SK-N-SH (cell line): ENCODE measurements at regions not wholly inside any gene's neighbourhood (a gene's known extent, or its start where the extent isn't known, plus 50 kb on each side); places are given as distances from the start of the nearest gene placed in this dataset.

Experiments
- CTCF ChIA-PET: fragments of 300-600, 350-600 bp; formaldehyde crosslinking; extraction: SDS; loops from one replicate; lab custom pipeline; 2021; lab: Yijun Ruan, JAX
- POLR2A ChIA-PET: fragments of 350-600 bp; sonication (Branson Sonifier 250); formaldehyde crosslinking; extraction: SDS; loops from one replicate; lab custom pipeline; 2020; ENCODE audit warnings: antibody characterized with exemption, inconsistent platforms; lab: Yijun Ruan, JAX
- DNase-seq: peaks from one replicate; pipeline ENCODE4 v3.0.0; 2012
- H2AFZ ChIP-seq: fragments of 200-600 bp; sonication (generic); 2 replicates; pipeline ENCODE4 v1.8.1; 2016; ENCODE audit warnings: antibody characterized with exemption, mild to moderate bottlenecking, low read depth
- H3F3A ChIP-seq: fragments of 200-600 bp; sonication (generic); replicated peaks from 2 replicates; pipeline ENCODE3; 2016; ENCODE audit warnings: antibody characterized with exemption, mild to moderate bottlenecking; ENCODE audit not compliant: insufficient read depth
- H3K27ac ChIP-seq, 2 experiments: fragments of 200-500 bp in 1 of 2; fragments of 200-600 bp in 1 of 2; sonication (Bioruptor generic) in 1 of 2; sonication (generic), shearing (Covaris generic) in 1 of 2; 2 replicates each; pipeline versions ENCODE4 v1.5.1 to v1.6.1; 2014 to 2016; ENCODE audit warnings: low read depth in 2 of 2, inconsistent platforms in 1 of 2, low read length in 1 of 2, mild to moderate bottlenecking in 1 of 2, mixed read lengths in 1 of 2
- H3K27me3 ChIP-seq: fragments of 200-600 bp; sonication (generic), shearing (Covaris generic); 2 replicates; pipeline ENCODE4 v1.6.1; 2016; ENCODE audit warnings: mixed run types; ENCODE audit not compliant: insufficient read depth
- H3K36me3 ChIP-seq, 2 experiments: fragments of 200-500 bp in 1 of 2; fragments of 200-600 bp in 1 of 2; sonication (Bioruptor generic) in 1 of 2; sonication (generic) in 1 of 2; replicated peaks in 1 of 2; 2 replicates each; pipeline versions ENCODE3 to v1.5.1; 2014 to 2016; ENCODE audit warnings: low read length in 1 of 2, mild to moderate bottlenecking in 1 of 2; ENCODE audit not compliant: insufficient read depth in 2 of 2, control insufficient read depth in 1 of 2
- H3K4me1 ChIP-seq, 2 experiments: fragments of 200-500 bp in 1 of 2; fragments of 200-600 bp in 1 of 2; sonication (Bioruptor generic) in 1 of 2; sonication (generic), shearing (Covaris generic) in 1 of 2; 2 replicates each; pipeline versions ENCODE4 v1.5.1 to v1.6.1; 2014 to 2016; ENCODE audit warnings: low read depth in 1 of 2, low read length in 1 of 2, mixed run types in 1 of 2; ENCODE audit not compliant: insufficient read depth in 2 of 2, control insufficient read depth in 1 of 2
- H3K4me2 ChIP-seq: fragments of 200-600 bp; sonication (generic), shearing (Covaris generic); 2 replicates; pipeline ENCODE4 v1.6.1; 2017; ENCODE audit warnings: mixed run types
- H3K4me3 ChIP-seq, 2 experiments: fragments of 200-500 bp in 1 of 2; fragments of 200-600 bp in 1 of 2; sonication (Bioruptor generic) in 1 of 2; sonication (generic), shearing (Covaris generic) in 1 of 2; 2 replicates each; pipeline versions ENCODE4 v1.5.1 to v1.8.1; 2014 to 2016; ENCODE audit warnings: low read depth in 2 of 2, inconsistent platforms in 1 of 2, low read length in 1 of 2, mild to moderate bottlenecking in 1 of 2, mixed read lengths in 1 of 2, moderate library complexity in 1 of 2
- H3K79me2 ChIP-seq: fragments of 200-600 bp; sonication (generic); 2 replicates; pipeline ENCODE4 v1.8.1; 2017; ENCODE audit warnings: mild to moderate bottlenecking; ENCODE audit not compliant: insufficient read depth
- H3K9ac ChIP-seq: fragments of 200-600 bp; sonication (generic); 2 replicates; pipeline ENCODE4 v1.6.1; 2017; ENCODE audit warnings: mixed run types
- H3K9me2 ChIP-seq: fragments of 200-600 bp; sonication (generic); 2 replicates; pipeline ENCODE4 v1.6.1; 2017; ENCODE audit warnings: mixed run types
- H3K9me3 ChIP-seq: fragments of 200-600 bp; sonication (generic); 2 replicates; pipeline ENCODE4 v1.6.1; 2017; ENCODE audit warnings: mixed run types, mild to moderate bottlenecking, moderate library complexity
- H4K20me1 ChIP-seq: fragments of 200-600 bp; sonication (generic); 2 replicates; pipeline ENCODE4 v1.6.1; 2017; ENCODE audit warnings: mild to moderate bottlenecking, mixed run types; ENCODE audit not compliant: insufficient read depth
- PBX3 ChIP-seq: IDR thresholded peaks from 2 replicates; pipeline ENCODE4; 2012
- REST ChIP-seq: IDR thresholded peaks from 2 replicates; pipeline ENCODE4 v1.6.1; 2012; ENCODE audit warnings: mild to moderate bottlenecking, low read depth, low read length, moderate library complexity
- RXRA ChIP-seq: IDR thresholded peaks from 2 replicates; pipeline ENCODE4 v1.4.0; 2012; ENCODE audit warnings: low read depth, mild to moderate bottlenecking, borderline replicate concordance
- WGBS: methylation state at CpG from one replicate; pipeline ENCODE4 v1.1.6; 2017; ENCODE audit warnings: low lambda C conversion rate; 5-methylcytosine and 5-hydroxymethylcytosine counted together

- ChIA-PET CTCF (interaction anchor here (1.5 kb wide), 1 partner anchor 15 kb away, joined by 3 read pairs; no protein-coding TSS in a partner anchor), POLR2A (no interaction called here)
- no peaks in the 10 kb centered on the region for H3K36me3 ChIP-seq
- peaks cover 13% of the 10 kb centered on the region for H3F3A ChIP-seq
- no peaks in the 10 kb centered on the region for H3K79me2 ChIP-seq
- no peak overlapping the region for H3K4me2 ChIP-seq
- H3K4me3 ChIP-seq, result no peak overlapping the region
- H4K20me1 ChIP-seq, result no peaks in the 10 kb centered on the region
- H3K27me3 ChIP-seq, result no peaks in the 10 kb centered on the region
- H2AFZ ChIP-seq, result no peak overlapping the region
- no peaks in the 10 kb centered on the region; a peak in 1 of 4 replicates for H3K4me1 ChIP-seq
- H3K9ac ChIP-seq, result no peak overlapping the region
- H3K9me3 ChIP-seq, result no peaks in the 10 kb centered on the region
- DNase-seq, result no peak
- TF ChIP-seq REST, result no peak
- WGBS, result 94% methylated on average over 1 of the region's 1 CpG
- H3K27ac ChIP-seq, result peak overlapping the region in 1 of 2 experiments; percentile 97; a peak in 2 of 4 replicates
- H3K9me2 ChIP-seq, result no peaks in the 10 kb centered on the region
Measured at GRCh38 chr20:53891306-53891894, 179.0 kb downstream of the BCAS1 start.

DNA sequence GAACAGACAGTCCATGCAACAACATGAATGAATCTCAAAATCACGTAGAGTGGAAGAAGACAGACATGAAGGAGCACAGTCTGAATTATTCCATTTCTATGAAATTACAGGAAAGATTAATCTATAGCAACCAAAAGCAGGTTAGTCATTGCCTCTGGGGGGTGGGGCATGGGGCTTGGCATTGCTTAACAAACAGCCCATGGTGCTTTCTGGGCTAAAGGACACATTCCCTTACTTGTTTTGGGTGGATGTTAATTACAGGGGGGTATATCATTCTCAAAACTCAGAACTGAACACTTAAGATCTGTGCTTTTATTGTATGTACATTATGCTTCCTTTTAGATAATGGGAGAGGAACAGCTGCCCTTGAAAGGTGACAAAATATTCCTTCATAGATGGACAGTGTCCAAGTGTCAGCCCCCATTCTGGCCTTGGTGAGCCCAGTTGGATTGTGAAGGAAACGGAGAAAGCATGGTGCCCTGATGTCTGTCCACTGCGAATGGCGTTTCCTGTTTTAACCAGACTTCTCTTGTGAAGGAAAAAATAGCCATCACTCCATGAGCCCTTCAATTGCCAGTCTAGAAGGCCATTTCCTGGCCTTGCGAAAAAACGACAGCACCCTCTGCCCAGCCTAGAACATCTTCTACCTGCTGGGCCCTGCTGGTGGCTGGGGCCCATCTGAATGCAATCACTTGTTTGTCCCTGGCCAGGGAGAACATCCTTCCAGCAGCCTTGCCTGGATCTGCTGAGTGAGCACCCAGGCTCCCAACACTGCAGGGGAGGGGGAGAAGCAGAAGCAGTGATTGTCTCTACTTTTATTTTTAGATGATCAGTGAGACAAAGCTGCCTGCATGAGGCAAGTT is 179.7 kb downstream of the BCAS1 start:
- no peaks in the 10 kb centered on the region for H3K36me3 ChIP-seq
- peak overlapping the region; percentile 29 for H2AFZ ChIP-seq
- TF ChIP-seq RXRA (no peak), PBX3 (0 out of 2 replicates have a peak, but pooled peaks have one; percentile 2)
- DNase-seq, result no peak
- H3F3A ChIP-seq, result peaks cover 13% of the 10 kb centered on the region
- no peaks in the 10 kb centered on the region for H3K79me2 ChIP-seq
- 97% methylated on average over 6 of the region's 6 CpGs for WGBS
- POLR2A ChIA-PET, result no interaction called here
- CTCF ChIA-PET, result interaction anchor here (1.4 kb wide), 1 partner anchor 19 kb away, joined by 4 read pairs; no protein-coding TSS in a partner anchor
- peak overlapping the region in 1 of 2 experiments; percentile 97; a peak in 2 of 4 replicates for H3K27ac ChIP-seq
- H3K9ac ChIP-seq, result no peak overlapping the region
- H3K9me2 ChIP-seq, result no peaks in the 10 kb centered on the region
- H3K4me3 ChIP-seq, result no peak overlapping the region
- no peak overlapping the region for H3K4me2 ChIP-seq
- no peaks in the 10 kb centered on the region; a peak in 1 of 4 replicates for H3K4me1 ChIP-seq
- H4K20me1 ChIP-seq, result no peaks in the 10 kb centered on the region
- H3K9me3 ChIP-seq, result no peaks in the 10 kb centered on the region
- H3K27me3 ChIP-seq, result no peaks in the 10 kb centered on the region
